ENCODE measurements at regions not wholly inside any gene's neighbourhood (a gene's known extent, or its start where the extent isn't known, plus 50 kb on each side); places are given as distances from the start of the nearest gene placed in this dataset.

DNA sequence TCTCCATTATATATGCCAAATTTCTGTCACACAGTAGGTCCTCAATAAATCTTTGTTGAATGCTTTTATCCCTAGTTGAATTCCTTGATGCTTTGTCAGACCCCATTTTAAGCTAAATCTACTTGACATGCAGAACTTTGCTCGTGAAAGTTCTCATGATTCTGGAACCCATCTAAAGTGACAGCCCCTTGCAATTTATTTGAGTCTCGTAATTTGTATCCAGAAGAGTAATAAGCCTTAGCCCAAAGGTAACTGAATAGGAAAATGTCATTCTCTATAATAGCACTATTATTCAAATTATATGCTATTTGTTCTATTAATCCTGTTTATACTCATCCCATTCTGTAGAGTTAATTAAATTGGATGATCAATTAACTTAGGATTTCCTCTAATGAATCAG, 466.6 kb upstream of the OLFM3 start:
- TF ChIP-seq, protein P1, sequence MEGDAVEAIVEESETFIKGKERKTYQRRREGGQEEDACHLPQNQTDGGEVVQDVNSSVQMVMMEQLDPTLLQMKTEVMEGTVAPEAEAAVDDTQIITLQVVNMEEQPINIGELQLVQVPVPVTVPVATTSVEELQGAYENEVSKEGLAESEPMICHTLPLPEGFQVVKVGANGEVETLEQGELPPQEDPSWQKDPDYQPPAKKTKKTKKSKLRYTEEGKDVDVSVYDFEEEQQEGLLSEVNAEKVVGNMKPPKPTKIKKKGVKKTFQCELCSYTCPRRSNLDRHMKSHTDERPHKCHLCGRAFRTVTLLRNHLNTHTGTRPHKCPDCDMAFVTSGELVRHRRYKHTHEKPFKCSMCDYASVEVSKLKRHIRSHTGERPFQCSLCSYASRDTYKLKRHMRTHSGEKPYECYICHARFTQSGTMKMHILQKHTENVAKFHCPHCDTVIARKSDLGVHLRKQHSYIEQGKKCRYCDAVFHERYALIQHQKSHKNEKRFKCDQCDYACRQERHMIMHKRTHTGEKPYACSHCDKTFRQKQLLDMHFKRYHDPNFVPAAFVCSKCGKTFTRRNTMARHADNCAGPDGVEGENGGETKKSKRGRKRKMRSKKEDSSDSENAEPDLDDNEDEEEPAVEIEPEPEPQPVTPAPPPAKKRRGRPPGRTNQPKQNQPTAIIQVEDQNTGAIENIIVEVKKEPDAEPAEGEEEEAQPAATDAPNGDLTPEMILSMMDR (IDR thresholded peaks at IDR 0.05) = no peak
- no peak for TF ChIP-seq POLR2A (IDR thresholded peaks at IDR 0.05)
